ENCODE measurements at regions not wholly inside any gene's neighbourhood (a gene's known extent, or its start where the extent isn't known, plus 50 kb on each side); places are given as distances from the start of the nearest gene placed in this dataset.

DNA sequence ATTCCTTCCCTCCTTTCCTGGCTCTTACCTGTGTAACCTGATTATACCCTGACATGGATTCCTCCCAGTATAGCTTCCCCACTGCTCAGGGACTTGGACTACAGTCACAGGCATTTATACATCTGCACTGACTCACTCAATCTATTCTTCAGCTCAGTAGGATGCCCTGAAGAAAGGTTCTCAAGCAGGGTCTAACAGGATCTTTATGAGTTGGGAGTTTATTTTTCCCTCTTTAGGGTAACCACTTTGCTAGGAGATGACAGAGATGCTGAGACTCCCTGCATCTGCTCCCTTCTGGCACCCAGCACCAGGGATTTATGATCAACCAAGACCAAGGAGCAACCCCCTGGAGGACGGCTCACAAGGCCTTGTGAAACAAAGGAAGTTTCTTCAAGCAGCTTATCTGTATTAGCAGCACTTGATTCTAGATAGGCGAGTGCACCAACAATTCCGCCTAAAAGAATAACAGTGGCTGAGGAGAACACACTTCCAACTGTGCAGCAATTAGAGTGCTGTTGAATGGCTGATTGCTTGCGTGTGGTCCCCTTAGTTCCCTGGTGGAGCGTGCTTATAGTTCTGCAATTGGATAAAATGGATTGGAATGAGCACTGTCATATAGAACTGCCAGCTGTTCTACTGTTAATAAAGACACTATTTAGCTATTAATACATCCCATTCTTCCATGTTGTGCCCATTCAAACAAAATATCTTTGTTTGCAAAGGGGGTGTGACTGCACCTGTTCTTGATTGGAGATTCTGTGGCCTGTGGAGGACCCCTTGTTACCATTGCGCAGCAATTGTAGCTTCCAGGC, 482.6 kb downstream of the ZNF608 start:
- Histone ChIP-seq H3K27ac (ENCODE audit: extremely low read depth, low read depth, low read length) (no peak overlapping the region), H3K4me2 (ENCODE audit: insufficient read depth, low read length) (no peak overlapping the region), H3K79me2 (ENCODE audit: control insufficient read depth, insufficient read depth, low read length) (no peaks in the 10 kb centered on the region), H3K9me3 (replicated peaks; ENCODE audit: control insufficient read depth, insufficient read depth, low read depth, low read length) (no peaks in the 10 kb centered on the region), H3K4me3 (no peak overlapping the region), H4K20me1 (replicated peaks; ENCODE audit: control insufficient read depth, insufficient read depth, low read length) (no peaks in the 10 kb centered on the region), H3K9ac (ENCODE audit: insufficient read depth in 1 of 2, low read depth in 2 of 2, low read length in 2 of 2) (no peak overlapping the region), H3K36me3 (ENCODE audit: control insufficient read depth, insufficient read depth, low read length) (no peaks in the 10 kb centered on the region), H3K27me3 (ENCODE audit: control insufficient read depth in 2 of 2, insufficient read depth in 2 of 2, low read length in 2 of 2) (no peaks in the 10 kb centered on the region), H2AFZ (ENCODE audit: low read depth, low read length) (no peak overlapping the region), H3K4me1 (replicated peaks in 1 of 2; ENCODE audit: control insufficient read depth in 2 of 2, insufficient read depth in 2 of 2, low read length in 2 of 2) (no peaks in the 10 kb centered on the region), H3K9me1 (ENCODE audit: control insufficient read depth, insufficient read depth, low read length) (no peaks in the 10 kb centered on the region)
- 0% methylated on average over 6 of the region's 6 CpGs for WGBS (ENCODE audit: insufficient coverage, low coverage, missing lambda C conversion rate)
- no peak for FAIRE-seq
- ATAC-seq: no peak
- POLR2A ChIA-PET: no interaction called here
- no peak for DNase-seq (ENCODE audit: extremely low read depth in 1 of 4, low spot score in 3 of 4)
- CTCF ChIA-PET (ENCODE audit: low intra/inter-chr PET ratio): no interaction called here
- in situ Hi-C loops (cut with MboI): no loop called here
- intact Hi-C loops (cut with micrococcal nuclease): no loop called here
- BruUV-seq (replicated peaks): no TSS peak
- TF ChIP-seq NCOR1 (IDR thresholded peaks at IDR 0.05) (no peak), SRSF3 (IDR thresholded peaks at IDR 0.05; ENCODE audit: insufficient read depth, low read length) (no peak), ZNF174 (CRISPR knock-in tag; IDR thresholded peaks at IDR 0.05) (no peak), ZNF699 (CRISPR knock-in tag; IDR thresholded peaks at IDR 0.05; ENCODE audit: insufficient replicate concordance) (no peak), CHD4 (IDR thresholded peaks at IDR 0.05; ENCODE audit: insufficient read depth, insufficient replicate concordance, low read depth, low read length, poor library complexity, severe bottlenecking) (no peak), ZKSCAN3 (CRISPR knock-in tag; IDR thresholded peaks at IDR 0.05) (no peak), JUND (IDR thresholded peaks at IDR 0.05; ENCODE audit: borderline replicate concordance, low read depth, low read length) (no peak), JUND (tag; IDR thresholded peaks at IDR 0.05; ENCODE audit: borderline replicate concordance, low read depth, low read length) (no peak), ZNF431 (CRISPR knock-in tag; IDR thresholded peaks at IDR 0.05) (no peak), PTRF (tag; IDR thresholded peaks at IDR 0.05) (no peak), TRIM24 (IDR thresholded peaks at IDR 0.05) (no peak), FUS (optimal IDR thresholded peaks at IDR 0.05; ENCODE audit: low read depth, low read length) (no peak), PHTF2 (CRISPR knock-in tag; IDR thresholded peaks at IDR 0.05) (no peak), TRIM28 (IDR thresholded peaks at IDR 0.05) (no peak), RAD51 (IDR thresholded peaks at IDR 0.05; ENCODE audit: borderline replicate concordance, low read depth) (no peak), ZFP30 (CRISPR knock-in tag; IDR thresholded peaks at IDR 0.05; ENCODE audit: borderline replicate concordance) (no peak), ATF7 (IDR thresholded peaks at IDR 0.05) (no peak)
- TF ChIP-seq, protein P1, sequence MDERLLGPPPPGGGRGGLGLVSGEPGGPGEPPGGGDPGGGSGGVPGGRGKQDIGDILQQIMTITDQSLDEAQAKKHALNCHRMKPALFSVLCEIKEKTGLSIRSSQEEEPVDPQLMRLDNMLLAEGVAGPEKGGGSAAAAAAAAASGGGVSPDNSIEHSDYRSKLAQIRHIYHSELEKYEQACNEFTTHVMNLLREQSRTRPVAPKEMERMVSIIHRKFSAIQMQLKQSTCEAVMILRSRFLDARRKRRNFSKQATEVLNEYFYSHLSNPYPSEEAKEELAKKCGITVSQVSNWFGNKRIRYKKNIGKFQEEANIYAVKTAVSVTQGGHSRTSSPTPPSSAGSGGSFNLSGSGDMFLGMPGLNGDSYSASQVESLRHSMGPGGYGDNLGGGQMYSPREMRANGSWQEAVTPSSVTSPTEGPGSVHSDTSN (CRISPR knock-in tag; IDR thresholded peaks at IDR 0.05; ENCODE audit: low read depth): no peak
- TF ChIP-seq, protein P1 (tag; conservative IDR thresholded peaks at IDR 0.05; ENCODE audit: low read depth): no peak

Data from K562 (cell line).